ENCODE measurements at regions not wholly inside any gene's neighbourhood (a gene's known extent, or its start where the extent isn't known, plus 50 kb on each side); places are given as distances from the start of the nearest gene placed in this dataset.

DNA sequence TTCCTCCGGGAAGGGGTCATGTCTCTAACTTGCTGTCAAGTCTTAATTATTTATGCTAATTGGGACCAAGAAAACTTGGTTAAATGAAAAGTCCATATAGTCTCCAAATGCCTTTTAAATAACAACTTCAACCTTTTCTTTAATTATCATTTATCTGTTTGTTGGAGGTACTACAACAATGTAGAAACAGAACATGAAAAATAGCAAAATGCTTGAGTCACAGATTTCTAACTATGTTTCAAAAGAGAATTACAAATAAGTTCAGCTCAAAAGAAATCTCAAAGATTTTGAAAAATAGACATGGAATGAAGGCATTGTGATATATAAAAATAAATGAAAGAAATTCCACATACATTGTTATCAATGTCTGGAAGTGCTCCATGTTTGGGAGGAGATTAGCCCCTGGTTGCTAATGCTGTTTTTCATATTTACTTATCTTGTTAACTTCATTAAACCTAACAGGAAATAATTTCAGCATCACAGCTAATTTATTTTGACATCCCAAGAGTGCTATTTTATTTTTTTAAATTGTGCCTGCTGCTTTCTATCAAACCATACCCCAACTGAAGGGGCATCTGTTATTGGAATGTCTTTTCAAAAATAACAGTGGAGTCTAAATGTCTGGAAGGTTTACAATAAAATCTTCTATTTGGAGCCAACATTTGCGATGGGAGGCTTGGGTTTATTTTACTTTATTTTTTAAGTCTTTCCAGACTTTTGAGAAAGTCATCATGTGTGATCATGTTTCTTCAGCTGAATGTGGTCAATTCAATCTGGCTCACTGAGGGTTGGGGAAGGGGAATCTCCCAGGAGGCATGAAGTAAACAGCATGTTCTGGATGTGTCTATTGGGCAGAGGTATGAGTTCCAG is 53.1 kb upstream of the ANKRD55 start:
- DNase-seq: no peak

DNA sequence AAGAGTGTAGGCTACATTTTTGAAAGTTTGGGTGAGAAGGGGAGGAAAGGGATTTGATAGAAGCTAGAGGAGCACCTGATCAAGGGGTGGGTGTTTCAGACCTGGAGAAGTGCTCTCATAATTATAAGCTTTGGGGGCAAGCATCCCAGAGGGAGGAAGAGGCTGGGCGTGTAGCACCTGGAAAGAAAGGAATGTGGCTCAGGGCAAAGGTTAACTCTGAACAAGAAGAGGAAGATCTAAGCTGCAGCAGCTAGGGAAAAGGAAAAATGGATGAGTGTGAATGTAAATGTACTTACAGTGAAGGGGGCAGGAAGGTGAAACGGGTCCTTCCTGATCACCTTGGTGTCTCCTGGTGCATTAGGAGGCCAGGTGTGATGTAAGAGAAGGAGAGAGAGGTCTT is 49.8 kb upstream of the ANKRD55 start:
- no peak for DNase-seq
